Activated T-helper 17 cell treated with anti-CD3 and anti-CD28 coated beads, Interleukin-2, amount 50 U/mL, for 72 hours (primary cell): ENCODE measurements at regions not wholly inside any gene's neighbourhood (a gene's known extent, or its start where the extent isn't known, plus 50 kb on each side); places are given as distances from the start of the nearest gene placed in this dataset.
A peak's percentile ranks its signal among the peaks of the same experiment; 100 is the strongest.
"Not testable (repeated sequence)": the region's sequence is repeated elsewhere in the genome, so short reads cannot be mapped to it uniquely, and the experiment has no call there.

Experiments used
- ATAC-seq: fragments of 150-1000 bp; cut with Tn5 transposase; replicated peaks from 2 replicates; pipeline ENCODE4 v1.10.0; 2021; ENCODE audit warnings: mild to moderate bottlenecking, moderate library complexity
- H3K27ac Mint-ChIP-seq: one replicate; pipeline ENCODE4 v1.8.0; 2022; ENCODE audit warnings: mixed read lengths
- H3K27me3 Mint-ChIP-seq: one replicate; pipeline ENCODE4 v1.8.0; 2022; ENCODE audit warnings: mixed read lengths
- H3K36me3 Mint-ChIP-seq: one replicate; pipeline ENCODE4 v1.8.0; 2022; ENCODE audit warnings: low read depth, mild to moderate bottlenecking, mixed read lengths
- H3K4me1 Mint-ChIP-seq: one replicate; pipeline ENCODE4 v1.8.0; 2022; ENCODE audit warnings: mixed read lengths
- H3K4me3 Mint-ChIP-seq: one replicate; pipeline ENCODE4 v1.8.0; 2022; ENCODE audit warnings: mild to moderate bottlenecking, mixed read lengths
- H3K9me3 Mint-ChIP-seq: one replicate; pipeline ENCODE4 v1.8.0; 2022; ENCODE audit warnings: mixed read lengths

GRCh38 chr3:27639271-27639670, 82.9 kb downstream of the EOMES start:
- peak; percentile 90 for ATAC-seq
- peak overlapping the region; percentile 45 for H3K4me3 Mint-ChIP-seq
- H3K4me1 Mint-ChIP-seq = peaks cover 14% of the 10 kb centered on the region
- no peaks in the 10 kb centered on the region for H3K36me3 Mint-ChIP-seq
- H3K27ac Mint-ChIP-seq = peak overlapping the region; percentile 79
- peaks cover 5% of the 10 kb centered on the region for H3K9me3 Mint-ChIP-seq
- no peaks in the 10 kb centered on the region for H3K27me3 Mint-ChIP-seq

DNA sequence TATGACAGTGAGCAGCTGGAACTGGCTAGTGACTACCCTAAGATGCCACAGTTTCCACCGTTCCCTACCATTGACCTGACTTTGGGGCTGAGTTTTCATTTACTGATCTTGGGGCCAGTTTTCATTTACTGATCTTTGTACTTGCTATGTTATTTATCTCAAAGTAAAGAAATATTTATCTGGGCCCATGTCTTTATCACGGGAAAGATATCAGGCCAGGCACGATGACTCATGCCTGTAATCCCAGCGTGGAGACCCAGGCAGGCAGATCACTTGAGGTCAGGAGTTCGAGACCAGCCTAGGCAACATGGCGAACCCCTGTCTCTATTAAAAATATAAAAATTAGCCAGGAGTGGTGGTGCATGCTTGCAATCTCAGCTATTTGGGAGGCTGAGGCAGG, 83.5 kb downstream of the EOMES start:
- ATAC-seq = no peak
- no peak overlapping the region for H3K4me3 Mint-ChIP-seq
- H3K36me3 Mint-ChIP-seq = no peaks in the 10 kb centered on the region
- peaks cover 5% of the 10 kb centered on the region for H3K9me3 Mint-ChIP-seq
- no peaks in the 10 kb centered on the region for H3K27me3 Mint-ChIP-seq
- no peak overlapping the region for H3K27ac Mint-ChIP-seq
- H3K4me1 Mint-ChIP-seq = peaks cover 14% of the 10 kb centered on the region

DNA sequence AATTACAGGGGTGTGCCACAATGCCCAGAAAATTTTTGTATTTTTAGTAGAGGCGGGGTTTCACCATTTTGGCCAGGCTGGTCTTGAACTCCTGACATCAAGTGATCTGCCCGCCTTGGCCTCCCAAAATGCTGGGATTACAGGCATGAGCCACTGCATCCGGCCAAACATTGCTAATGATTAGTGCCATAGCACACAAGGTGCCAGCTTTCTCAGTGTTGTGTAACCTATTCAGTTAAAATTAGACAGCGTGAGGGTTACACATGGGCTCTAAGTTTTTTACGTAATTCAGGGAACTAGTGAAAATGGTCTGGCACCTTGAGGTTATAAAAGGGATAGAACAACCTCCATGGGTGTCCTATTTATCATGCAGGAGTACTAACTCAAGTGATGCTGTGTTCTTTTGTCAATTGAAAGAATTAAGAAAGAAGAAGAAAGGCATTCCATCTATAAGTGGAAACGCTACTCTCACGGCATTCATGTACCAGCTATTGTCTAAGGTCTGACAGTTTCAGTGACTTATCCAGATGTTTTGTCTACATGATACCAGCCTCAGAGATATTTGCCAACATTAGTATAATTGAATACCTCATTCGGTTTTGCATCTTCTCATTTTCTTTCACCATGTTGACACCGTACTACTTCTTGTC, 84.7 kb downstream of the EOMES start:
- no peak overlapping the region for H3K27ac Mint-ChIP-seq
- H3K4me3 Mint-ChIP-seq = no peak overlapping the region
- H3K4me1 Mint-ChIP-seq = peaks cover 15% of the 10 kb centered on the region
- no peaks in the 10 kb centered on the region for H3K27me3 Mint-ChIP-seq
- no peaks in the 10 kb centered on the region for H3K36me3 Mint-ChIP-seq
- no peak for ATAC-seq
- peaks cover 5% of the 10 kb centered on the region for H3K9me3 Mint-ChIP-seq

DNA sequence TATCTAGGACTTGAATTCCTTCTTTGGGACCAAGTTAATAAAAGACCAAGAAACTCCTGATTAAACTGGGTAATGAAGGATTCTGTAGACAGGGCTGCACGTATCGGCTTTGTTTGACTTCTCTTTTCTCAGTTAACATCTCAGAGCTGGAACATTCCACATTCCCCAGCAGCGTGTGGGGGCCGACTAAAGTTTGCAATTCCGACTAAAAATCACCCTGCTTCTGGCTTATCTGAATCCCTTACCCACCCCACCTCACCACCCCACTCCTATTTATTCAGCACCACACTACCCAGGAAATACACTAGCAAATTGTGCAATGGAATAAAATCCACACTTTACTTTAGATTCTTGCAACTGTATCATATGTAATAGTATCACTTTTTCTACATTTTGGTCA, 87.1 kb downstream of the EOMES start:
- not testable (repeated sequence) for ATAC-seq, H3K27ac Mint-ChIP-seq, H3K4me3 Mint-ChIP-seq, H3K9me3 Mint-ChIP-seq, H3K27me3 Mint-ChIP-seq, H3K36me3 Mint-ChIP-seq
- H3K4me1 Mint-ChIP-seq = peaks cover 21% of the 10 kb centered on the region

DNA sequence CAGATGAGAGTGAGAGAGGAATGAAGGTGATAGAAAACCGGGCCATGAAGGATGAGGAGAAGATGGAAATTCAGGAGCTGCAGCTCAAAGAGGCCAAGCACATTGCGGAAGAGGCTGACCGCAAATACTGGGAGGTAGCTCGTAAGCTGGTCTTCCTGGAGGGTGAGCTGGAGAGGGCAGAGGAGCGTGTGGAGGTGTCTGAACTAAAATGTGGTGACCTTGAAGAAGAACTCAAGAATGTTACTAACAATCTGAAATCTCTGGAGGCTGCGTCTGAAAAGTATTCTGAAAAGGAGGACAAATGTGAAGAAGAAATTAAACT, 88.9 kb downstream of the EOMES start:
- no peaks in the 10 kb centered on the region for H3K27me3 Mint-ChIP-seq
- peak; percentile 56 for ATAC-seq
- no peaks in the 10 kb centered on the region for H3K36me3 Mint-ChIP-seq
- H3K27ac Mint-ChIP-seq = peak overlapping the region; percentile 92
- H3K4me3 Mint-ChIP-seq = peak overlapping the region; percentile 92
- peaks cover 21% of the 10 kb centered on the region for H3K4me1 Mint-ChIP-seq
- H3K9me3 Mint-ChIP-seq = no peaks in the 10 kb centered on the region

DNA sequence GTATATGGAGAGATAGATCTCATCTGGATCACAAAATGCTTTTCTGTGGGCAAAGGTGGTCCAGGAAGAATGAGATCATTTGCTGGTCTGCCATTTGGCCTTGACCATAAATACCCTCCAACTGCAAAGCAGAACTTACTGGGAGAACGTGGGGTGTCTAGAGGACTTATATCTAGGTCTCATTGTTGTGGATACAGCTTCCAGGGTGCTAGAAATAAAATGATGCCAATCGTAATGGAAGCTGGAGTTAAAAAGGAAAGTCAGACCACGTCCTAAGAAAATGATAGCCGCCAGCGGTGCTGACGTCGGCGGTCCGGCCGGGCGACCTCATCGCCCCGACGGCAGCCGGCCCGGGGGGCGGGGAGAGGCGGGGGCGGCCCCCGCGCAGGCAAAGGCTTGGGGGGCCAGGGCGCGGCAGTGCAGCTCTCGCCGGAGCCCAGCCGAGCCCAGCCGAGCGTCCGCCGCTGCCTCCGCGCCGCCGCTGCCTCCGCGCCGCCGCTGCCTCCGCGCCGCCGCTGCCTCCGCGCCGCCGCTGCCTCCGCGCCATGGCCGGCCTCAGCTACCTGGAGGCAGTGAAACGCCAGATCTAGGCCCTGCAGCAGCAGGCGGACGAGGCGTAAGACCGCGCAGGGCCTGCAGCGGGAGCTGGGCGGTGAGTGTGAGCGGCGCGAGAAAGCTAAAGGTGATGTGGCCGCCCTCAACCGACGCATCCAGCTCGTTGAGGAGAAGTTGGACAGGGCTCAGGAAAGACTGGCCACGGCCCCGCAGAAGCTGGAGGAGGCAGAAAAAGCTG, 89.5 kb downstream of the EOMES start:
- Mint-ChIP-seq H3K4me3 (peak overlapping the region; percentile 92), H3K9me3 (no peaks in the 10 kb centered on the region), H3K27me3 (no peaks in the 10 kb centered on the region), H3K36me3 (no peaks in the 10 kb centered on the region), H3K4me1 (peaks cover 26% of the 10 kb centered on the region), H3K27ac (peak overlapping the region; percentile 92)
- ATAC-seq = peak; percentile 89

GRCh38 chr3:27630885-27631284, 91.2 kb downstream of the EOMES start:
- Mint-ChIP-seq H3K4me3 (peak overlapping the region; percentile 69), H3K27ac (peak overlapping the region; percentile 90), H3K9me3 (no peaks in the 10 kb centered on the region), H3K36me3 (no peaks in the 10 kb centered on the region), H3K27me3 (no peaks in the 10 kb centered on the region), H3K4me1 (peaks cover 28% of the 10 kb centered on the region)
- peak; percentile 63 for ATAC-seq

DNA sequence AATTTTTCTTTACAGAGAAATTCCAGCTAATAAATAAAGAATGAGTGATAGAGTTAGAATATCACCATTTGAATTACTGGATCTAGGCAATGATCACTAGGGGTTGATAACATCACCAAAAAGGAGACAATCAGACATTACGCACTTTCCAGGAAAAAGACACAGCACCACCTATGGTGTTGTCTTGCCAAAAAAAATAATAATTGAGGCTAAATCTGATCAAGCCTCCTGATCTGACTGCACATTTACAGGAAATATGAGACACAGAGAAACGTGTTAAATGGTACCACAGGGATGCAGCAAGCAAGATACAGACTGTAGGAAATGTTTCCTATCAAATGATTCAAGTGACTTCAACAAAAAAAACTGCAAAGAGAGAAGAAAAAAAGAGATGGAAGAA, 92.8 kb downstream of the EOMES start:
- peak overlapping the region; percentile 71 for H3K27ac Mint-ChIP-seq
- H3K4me3 Mint-ChIP-seq = peak overlapping the region; percentile 42
- H3K36me3 Mint-ChIP-seq = no peaks in the 10 kb centered on the region
- no peaks in the 10 kb centered on the region for H3K9me3 Mint-ChIP-seq
- no peaks in the 10 kb centered on the region for H3K27me3 Mint-ChIP-seq
- no peak for ATAC-seq
- peaks cover 34% of the 10 kb centered on the region for H3K4me1 Mint-ChIP-seq

DNA sequence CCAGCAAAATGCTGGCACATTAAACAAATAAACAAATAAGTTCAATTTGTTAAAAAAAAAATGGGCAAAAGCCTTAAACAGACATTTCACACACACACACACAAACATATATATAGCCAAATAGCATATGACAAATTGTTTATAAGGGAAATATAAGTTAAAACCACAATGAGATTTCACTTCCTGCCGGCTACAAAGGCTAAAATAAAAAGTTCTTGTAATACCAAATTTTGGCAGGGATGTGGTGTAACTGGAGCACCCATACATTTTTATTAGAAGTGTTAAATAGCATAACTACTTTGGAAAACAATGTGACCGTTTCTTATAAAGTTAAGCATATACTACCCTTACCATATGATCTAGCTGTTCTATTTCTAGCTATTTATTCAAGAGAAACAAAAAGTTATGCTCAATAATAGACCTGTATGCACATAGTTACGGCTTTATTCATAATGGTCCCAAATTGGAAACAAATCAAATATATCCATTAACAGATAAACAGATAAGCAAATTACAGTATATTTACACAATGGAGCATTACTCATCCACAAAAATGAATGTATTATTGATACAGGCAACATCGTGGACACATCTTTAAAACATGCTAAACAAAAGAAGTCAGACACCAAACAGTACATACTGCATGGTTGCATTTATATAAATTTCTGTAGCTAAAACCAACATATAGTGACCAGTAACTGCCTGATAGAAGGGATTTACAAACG, 93.9 kb downstream of the EOMES start:
- Mint-ChIP-seq H3K36me3 (no peaks in the 10 kb centered on the region), H3K9me3 (no peaks in the 10 kb centered on the region), H3K27me3 (no peaks in the 10 kb centered on the region), H3K27ac (peak overlapping the region; percentile 39), H3K4me1 (peaks cover 31% of the 10 kb centered on the region), H3K4me3 (no peak overlapping the region)
- ATAC-seq = no peak

DNA sequence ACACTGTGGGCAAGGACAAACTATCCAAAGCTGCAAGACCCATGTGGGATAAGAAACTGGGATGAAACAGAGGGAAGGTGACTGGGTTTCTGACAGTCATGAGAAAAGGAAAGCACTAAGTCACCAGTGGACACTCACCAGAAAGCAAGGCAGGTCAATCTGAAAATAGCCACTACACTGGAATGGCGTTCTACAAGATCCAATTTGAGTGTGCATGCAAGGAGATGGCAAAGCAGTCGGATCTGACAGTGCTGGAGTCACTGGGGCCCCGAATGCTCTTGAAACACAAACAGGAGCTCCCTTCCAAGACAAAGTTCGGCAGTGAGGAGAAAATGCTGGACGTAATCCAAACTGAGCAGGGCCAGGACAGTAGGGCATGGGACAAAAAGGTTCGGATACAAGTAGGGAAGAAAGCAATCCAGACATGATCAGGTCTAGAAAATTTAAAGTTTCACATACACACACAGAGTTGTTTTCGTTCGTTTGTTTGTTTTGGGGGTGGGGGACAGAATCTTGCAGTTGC, 95.5 kb downstream of the EOMES start:
- no peak for ATAC-seq
- no peaks in the 10 kb centered on the region for H3K36me3 Mint-ChIP-seq
- no peak overlapping the region for H3K4me3 Mint-ChIP-seq
- no peak overlapping the region for H3K27ac Mint-ChIP-seq
- H3K4me1 Mint-ChIP-seq = peaks cover 27% of the 10 kb centered on the region
- H3K27me3 Mint-ChIP-seq = no peaks in the 10 kb centered on the region
- H3K9me3 Mint-ChIP-seq = no peaks in the 10 kb centered on the region

GRCh38 chr3:27625864-27626263, 96.3 kb downstream of the EOMES start:
- Mint-ChIP-seq H3K36me3 (no peaks in the 10 kb centered on the region), H3K4me1 (peaks cover 21% of the 10 kb centered on the region)
- ATAC-seq = no peak

DNA sequence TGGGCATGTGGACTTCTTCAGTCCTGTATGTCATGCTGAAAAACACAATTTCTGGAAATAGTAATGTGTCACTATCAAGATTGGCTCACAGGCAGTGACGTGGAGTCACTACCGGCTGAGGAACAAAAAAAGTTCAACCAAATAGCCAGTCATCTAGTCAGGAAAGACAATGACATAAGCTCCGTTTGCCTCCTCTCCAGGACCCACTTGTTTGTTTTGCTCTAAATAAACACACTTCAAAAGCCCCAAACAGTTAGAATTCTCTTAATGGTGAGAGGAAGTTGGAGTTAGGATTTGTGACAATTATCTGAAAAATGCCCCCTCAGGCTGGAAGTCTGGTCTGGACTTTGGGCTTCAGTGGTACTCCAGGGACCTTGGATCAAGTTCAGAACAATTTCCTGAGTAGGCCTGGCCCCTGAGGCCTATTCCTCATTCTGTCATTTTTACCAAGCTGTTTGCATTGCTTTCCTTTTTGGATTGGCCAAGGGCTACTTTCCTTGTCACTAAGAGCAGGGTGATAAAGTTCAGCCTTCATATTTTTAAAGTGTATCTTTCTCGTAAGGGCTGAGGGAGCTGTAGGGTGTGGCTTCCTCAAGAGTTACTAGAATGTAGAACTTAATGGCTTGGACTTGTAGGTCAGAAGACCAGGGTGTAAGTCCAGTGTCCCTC, 98.9 kb downstream of the EOMES start:
- H3K4me1 Mint-ChIP-seq = peaks cover 13% of the 10 kb centered on the region
- no peak overlapping the region for H3K4me3 Mint-ChIP-seq
- no peaks in the 10 kb centered on the region for H3K36me3 Mint-ChIP-seq
- H3K27me3 Mint-ChIP-seq = no peaks in the 10 kb centered on the region
- H3K27ac Mint-ChIP-seq = no peak overlapping the region
- H3K9me3 Mint-ChIP-seq = no peaks in the 10 kb centered on the region
- no peak for ATAC-seq

More at GRCh38 chr3:27625864-27626263, 96.3 kb downstream of the EOMES start:
- Mint-ChIP-seq H3K27ac (no peak overlapping the region), H3K27me3 (no peaks in the 10 kb centered on the region), H3K4me3 (no peak overlapping the region), H3K9me3 (no peaks in the 10 kb centered on the region)

- no peaks in the 10 kb centered on the region for H3K36me3 Mint-ChIP-seq
- no peaks in the 10 kb centered on the region for H3K27me3 Mint-ChIP-seq
- no peak overlapping the region for H3K4me3 Mint-ChIP-seq
- peaks cover 8% of the 10 kb centered on the region for H3K9me3 Mint-ChIP-seq
- H3K4me1 Mint-ChIP-seq = no peaks in the 10 kb centered on the region
- no peak overlapping the region for H3K27ac Mint-ChIP-seq
- no peak for ATAC-seq
Observed at GRCh38 chr3:27617552-27617951, 104.6 kb downstream of the EOMES start.

DNA sequence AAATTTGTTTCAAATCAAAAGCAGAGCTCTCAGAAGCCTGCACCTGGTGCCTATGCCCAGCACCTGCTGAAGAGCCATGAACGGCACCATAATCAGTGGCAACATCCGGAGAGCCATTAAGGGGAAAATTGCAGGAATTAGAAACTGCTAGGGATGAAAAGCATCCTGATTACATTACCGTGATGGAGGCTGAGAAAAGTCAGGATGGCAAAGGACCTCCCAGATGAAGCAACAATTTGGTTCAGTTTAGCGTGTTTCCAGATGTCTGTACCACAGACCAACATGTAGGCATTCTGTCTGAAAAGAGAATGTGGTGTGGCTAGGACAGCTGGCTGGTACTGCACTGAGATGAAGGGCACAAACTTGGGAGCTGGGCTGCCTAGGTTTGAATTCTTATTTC, 106.1 kb downstream of the EOMES start:
- Mint-ChIP-seq H3K27ac (no peak overlapping the region), H3K36me3 (no peaks in the 10 kb centered on the region), H3K4me3 (no peak overlapping the region), H3K9me3 (peaks cover 8% of the 10 kb centered on the region), H3K27me3 (no peaks in the 10 kb centered on the region), H3K4me1 (peaks cover under 1% of the 10 kb centered on the region)
- ATAC-seq = no peak
